Rectal smooth muscle tissue (tissue), 1 donor: ENCODE measurements at regions not wholly inside any gene's neighbourhood (a gene's known extent, or its start where the extent isn't known, plus 50 kb on each side); places are given as distances from the start of the nearest gene placed in this dataset.

ENCODE experiments used
- H3K27ac ChIP-seq: one replicate; pipeline ENCODE4 v1.7.0; 2013; ENCODE audit warnings: low read depth, low read length, inconsistent platforms
- H3K27me3 ChIP-seq: one replicate; pipeline ENCODE4 v1.7.0; 2013; ENCODE audit warnings: low read length; ENCODE audit not compliant: control insufficient read depth, insufficient read depth
- H3K36me3 ChIP-seq: one replicate; pipeline ENCODE4 v1.7.0; 2013; ENCODE audit warnings: low read length; ENCODE audit not compliant: control insufficient read depth, insufficient read depth
- H3K4me1 ChIP-seq: one replicate; pipeline ENCODE4 v1.7.0; 2013; ENCODE audit warnings: low read length; ENCODE audit not compliant: control insufficient read depth, insufficient read depth
- H3K4me3 ChIP-seq: one replicate; pipeline ENCODE4 v1.7.0; 2013; ENCODE audit warnings: low read length
- H3K9ac ChIP-seq: one replicate; pipeline ENCODE4 v1.7.0; 2013; ENCODE audit warnings: low read length

- Histone ChIP-seq H3K27ac (no peak overlapping the region), H3K27me3 (no peaks in the 10 kb centered on the region), H3K4me1 (no peaks in the 10 kb centered on the region), H3K4me3 (no peak overlapping the region), H3K36me3 (no peaks in the 10 kb centered on the region), H3K9ac (no peak overlapping the region)
Observed at GRCh38 chr21:41632748-41633475, 125.0 kb upstream of the TMPRSS2 start.

DNA sequence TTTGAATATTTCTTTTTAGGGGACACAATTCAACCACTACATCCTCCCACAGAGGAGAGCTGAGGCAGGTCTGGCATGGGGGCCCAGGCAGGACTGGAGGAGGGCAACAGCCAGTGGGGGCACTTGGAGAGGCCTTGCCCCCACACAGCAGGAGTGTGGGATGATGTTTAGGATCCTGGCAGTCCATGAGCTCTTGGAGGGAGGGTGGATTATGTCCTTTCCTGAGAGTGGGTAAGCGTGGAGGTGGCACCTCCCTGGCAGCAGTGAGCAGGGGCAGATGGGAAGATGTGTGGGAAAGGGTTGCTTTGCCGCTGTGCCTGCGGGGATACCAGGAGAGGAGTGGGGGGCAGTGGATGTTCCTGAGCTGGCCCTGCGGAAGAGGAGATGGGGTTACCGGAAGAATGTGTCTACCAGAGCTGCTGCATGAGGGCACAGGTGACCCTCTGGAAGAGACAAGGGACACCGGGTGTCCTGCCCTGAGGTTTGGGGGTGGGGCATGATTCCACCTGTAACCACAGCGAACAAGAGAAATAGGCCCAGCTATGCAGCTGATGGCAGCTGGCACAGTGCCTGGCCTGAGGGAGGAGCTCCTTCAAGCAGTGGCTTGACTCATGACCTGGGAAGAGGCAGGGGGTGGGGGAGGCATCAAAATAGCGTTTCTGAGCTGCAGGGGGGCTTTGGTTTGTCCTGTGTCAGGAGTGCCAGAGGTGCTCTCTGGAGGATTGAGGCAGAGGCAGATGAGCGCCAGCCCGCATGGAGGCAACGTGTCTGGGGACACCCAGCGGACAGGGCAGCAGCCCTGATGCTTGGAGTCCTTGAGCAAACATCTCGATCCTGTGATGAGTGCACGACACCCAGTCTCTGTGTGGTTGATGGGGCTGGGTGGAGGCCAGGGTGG is 123.9 kb upstream of the TMPRSS2 start:
- no peaks in the 10 kb centered on the region for H3K4me1 ChIP-seq
- no peaks in the 10 kb centered on the region for H3K36me3 ChIP-seq
- H3K27ac ChIP-seq: no peak overlapping the region
- no peaks in the 10 kb centered on the region for H3K27me3 ChIP-seq
- H3K9ac ChIP-seq: no peak overlapping the region
- H3K4me3 ChIP-seq: no peak overlapping the region

DNA sequence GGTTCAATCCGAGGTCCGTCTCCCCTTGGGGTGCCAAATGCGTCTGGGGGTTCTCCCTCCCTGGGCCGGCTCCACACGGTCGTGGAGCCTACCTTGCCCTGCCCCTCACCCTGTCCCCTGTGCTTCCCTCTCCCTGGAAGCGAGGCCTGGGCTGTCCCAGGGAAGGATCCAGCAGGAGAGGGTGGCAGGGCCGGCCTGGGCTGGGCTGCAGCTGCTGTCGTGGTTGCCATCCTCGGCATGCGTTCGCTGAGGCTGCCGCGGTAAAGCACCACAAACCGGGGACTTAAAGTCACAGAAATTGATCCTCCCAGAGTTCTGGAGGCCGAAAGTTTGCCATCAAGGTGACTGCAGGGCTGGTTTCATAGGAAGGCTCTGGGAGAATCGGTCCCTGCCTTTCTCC is 123.0 kb upstream of the TMPRSS2 start:
- no peaks in the 10 kb centered on the region for H3K36me3 ChIP-seq
- no peaks in the 10 kb centered on the region for H3K4me1 ChIP-seq
- no peaks in the 10 kb centered on the region for H3K27me3 ChIP-seq
- no peak overlapping the region for H3K9ac ChIP-seq
- no peak overlapping the region for H3K27ac ChIP-seq
- H3K4me3 ChIP-seq: no peak overlapping the region

GRCh38 chr21:41630249-41630648 is 122.3 kb upstream of the TMPRSS2 start:
- Histone ChIP-seq H3K4me1 (no peaks in the 10 kb centered on the region), H3K36me3 (no peaks in the 10 kb centered on the region), H3K27me3 (no peaks in the 10 kb centered on the region), H3K27ac (no peak overlapping the region), H3K4me3 (no peak overlapping the region), H3K9ac (no peak overlapping the region)

GRCh38 chr21:41628256-41628655 is 120.3 kb upstream of the TMPRSS2 start:
- no peak overlapping the region for H3K27ac ChIP-seq

GRCh38 chr21:41627428-41627827 is 119.5 kb upstream of the TMPRSS2 start:
- Histone ChIP-seq H3K4me1 (no peaks in the 10 kb centered on the region), H3K27ac (no peak overlapping the region), H3K4me3 (no peak overlapping the region), H3K9ac (no peak overlapping the region), H3K27me3 (no peaks in the 10 kb centered on the region), H3K36me3 (no peaks in the 10 kb centered on the region)

More at GRCh38 chr21:41628256-41628655, 120.3 kb upstream of the TMPRSS2 start:
- Histone ChIP-seq H3K36me3 (no peaks in the 10 kb centered on the region), H3K4me3 (no peak overlapping the region), H3K4me1 (no peaks in the 10 kb centered on the region), H3K9ac (no peak overlapping the region), H3K27me3 (no peaks in the 10 kb centered on the region)

DNA sequence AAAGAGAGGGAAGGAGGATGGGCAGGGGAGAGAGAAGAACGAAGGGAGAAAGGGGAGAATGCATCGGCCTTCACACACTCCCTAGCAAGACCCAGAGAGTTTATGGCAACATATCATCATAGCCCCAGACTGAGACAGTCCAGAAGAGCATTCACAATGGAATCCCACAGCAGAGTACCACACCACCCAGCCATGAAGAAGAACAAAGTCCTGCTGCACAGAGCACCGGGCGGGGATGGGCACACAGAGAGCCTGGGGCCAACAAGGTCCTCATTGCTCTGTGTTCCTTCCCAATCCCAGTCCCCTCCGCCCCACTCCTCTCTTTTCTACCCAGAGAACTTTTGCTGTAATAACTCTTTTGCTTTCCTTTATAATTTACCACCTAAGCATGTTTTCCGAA is 118.1 kb upstream of the TMPRSS2 start:
- peaks cover 3% of the 10 kb centered on the region for H3K27me3 ChIP-seq
- H3K9ac ChIP-seq: no peak overlapping the region
- no peaks in the 10 kb centered on the region for H3K4me1 ChIP-seq
- no peak overlapping the region for H3K27ac ChIP-seq
- H3K36me3 ChIP-seq: no peaks in the 10 kb centered on the region
- H3K4me3 ChIP-seq: no peak overlapping the region

GRCh38 chr21:41625428-41625827 is 117.5 kb upstream of the TMPRSS2 start:
- H3K4me1 ChIP-seq: no peaks in the 10 kb centered on the region
- H3K27me3 ChIP-seq: peaks cover 3% of the 10 kb centered on the region
- H3K4me3 ChIP-seq: no peak overlapping the region
- H3K27ac ChIP-seq: no peak overlapping the region
- H3K9ac ChIP-seq: no peak overlapping the region
- no peaks in the 10 kb centered on the region for H3K36me3 ChIP-seq

DNA sequence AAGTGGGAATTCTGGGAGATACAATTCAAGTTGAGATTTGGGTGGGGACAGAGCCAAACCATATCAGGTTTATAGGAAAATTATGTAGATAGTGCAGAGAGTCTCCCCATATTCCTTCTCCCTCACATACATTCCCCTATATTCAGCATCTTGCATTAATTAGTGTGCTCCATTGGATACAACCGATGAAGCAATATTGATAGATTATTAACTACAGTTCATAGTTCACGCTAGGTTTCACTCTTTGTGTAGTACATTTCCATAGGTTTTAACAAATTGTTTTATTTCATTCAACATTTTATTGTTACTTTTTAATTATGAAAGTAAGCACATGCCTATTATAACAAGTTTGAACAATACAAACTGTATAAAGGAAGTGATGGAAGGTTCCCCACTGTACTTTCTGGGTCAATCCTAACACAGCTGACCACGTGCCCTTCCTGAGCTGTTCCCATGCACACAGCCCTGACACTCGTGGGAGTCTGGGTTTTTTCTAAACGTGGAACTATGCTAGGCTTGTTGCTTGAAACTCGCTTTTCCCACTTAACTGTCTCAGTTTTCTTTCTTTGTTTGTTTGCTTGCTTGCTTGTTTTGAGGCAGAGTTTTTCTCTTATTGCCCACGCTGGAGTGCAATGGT is 116.8 kb upstream of the TMPRSS2 start:
- H3K4me3 ChIP-seq: no peak overlapping the region
- H3K36me3 ChIP-seq: no peaks in the 10 kb centered on the region
- no peaks in the 10 kb centered on the region for H3K4me1 ChIP-seq
- no peak overlapping the region for H3K9ac ChIP-seq
- no peak overlapping the region for H3K27ac ChIP-seq
- peaks cover 3% of the 10 kb centered on the region for H3K27me3 ChIP-seq

DNA sequence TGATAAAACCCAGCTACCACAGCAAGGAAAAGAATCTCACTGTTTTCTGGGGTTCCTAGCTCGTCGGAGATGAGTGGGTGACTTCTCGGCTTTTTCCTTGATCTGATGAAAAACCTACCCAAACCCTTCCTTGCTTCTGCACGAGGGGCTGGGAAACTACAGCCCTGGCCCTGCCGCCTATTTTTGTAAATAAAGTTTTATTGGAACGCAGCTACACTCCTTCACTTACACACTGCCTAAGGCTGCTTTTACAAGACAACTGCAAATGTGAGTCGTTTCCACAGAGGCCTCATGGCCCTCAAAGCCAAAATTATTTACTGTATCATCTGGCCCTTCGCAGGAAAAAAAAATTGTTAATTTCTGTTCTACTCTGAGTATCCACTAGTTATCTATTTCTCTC is 116.0 kb upstream of the TMPRSS2 start:
- Histone ChIP-seq H3K36me3 (no peaks in the 10 kb centered on the region), H3K9ac (no peak overlapping the region), H3K4me1 (no peaks in the 10 kb centered on the region), H3K4me3 (no peak overlapping the region), H3K27me3 (peaks cover 3% of the 10 kb centered on the region), H3K27ac (no peak overlapping the region)

- Histone ChIP-seq H3K27ac (no peak overlapping the region), H3K27me3 (peaks cover 3% of the 10 kb centered on the region), H3K4me3 (no peak overlapping the region), H3K36me3 (no peaks in the 10 kb centered on the region), H3K9ac (no peak overlapping the region), H3K4me1 (no peaks in the 10 kb centered on the region)
Observed at GRCh38 chr21:41622831-41623548, 115.0 kb upstream of the TMPRSS2 start.

GRCh38 chr21:41622201-41622600 is 114.2 kb upstream of the TMPRSS2 start:
- H3K27ac ChIP-seq: no peak overlapping the region
- H3K27me3 ChIP-seq: peaks cover 3% of the 10 kb centered on the region
- H3K4me1 ChIP-seq: no peaks in the 10 kb centered on the region

More at GRCh38 chr21:41622201-41622600, 114.2 kb upstream of the TMPRSS2 start:
- Histone ChIP-seq H3K4me3 (no peak overlapping the region), H3K9ac (no peak overlapping the region), H3K36me3 (no peaks in the 10 kb centered on the region)
